Thyroid gland (tissue), 4 donors: ENCODE measurements at regions not wholly inside any gene's neighbourhood (a gene's known extent, or its start where the extent isn't known, plus 50 kb on each side); places are given as distances from the start of the nearest gene placed in this dataset.

ENCODE experiments used
- POLR2A ChIP-seq, 2 donors: fragments of 450-650 bp; IDR thresholded peaks; one replicate each; pipeline ENCODE4 v1.6.1; 2017; ENCODE audit warnings: antibody characterized with exemption in 2 of 2, mild to moderate bottlenecking in 2 of 2, moderate library complexity in 1 of 2
- TF ChIP-seq, protein P1 (sequence below), 6 experiments: fragments of 200-600 bp in 3 of 6; fragments of 450-650 bp in 3 of 6; sonication (generic) in 3 of 6; IDR thresholded peaks; one replicate each; pipeline ENCODE4 v1.5.1; 2016 to 2019; ENCODE audit warnings: antibody characterized with exemption in 6 of 6, mild to moderate bottlenecking in 2 of 6, inconsistent platforms in 1 of 6, moderate library complexity in 1 of 6

DNA sequence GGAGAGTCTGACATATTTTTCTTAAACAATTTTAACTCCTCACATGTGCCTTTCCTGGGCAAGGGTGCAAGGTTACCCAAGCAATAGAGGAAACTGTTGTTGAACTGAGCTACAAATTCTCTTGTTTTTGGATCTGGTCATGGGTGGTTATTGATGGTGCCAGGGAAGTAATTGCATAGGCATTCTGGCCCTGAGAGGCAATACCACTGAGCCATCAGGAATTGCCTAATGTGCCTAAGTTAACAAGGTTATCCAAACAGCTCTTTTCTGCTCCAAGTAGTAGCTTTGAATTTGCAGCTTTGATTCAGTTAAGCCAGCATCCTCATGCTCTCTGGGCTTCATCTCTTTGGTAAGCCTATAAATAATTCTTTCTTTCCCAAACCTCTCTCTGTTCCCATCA lies 266.0 kb upstream of the BTBD3 start:
- TF ChIP-seq, protein P1, sequence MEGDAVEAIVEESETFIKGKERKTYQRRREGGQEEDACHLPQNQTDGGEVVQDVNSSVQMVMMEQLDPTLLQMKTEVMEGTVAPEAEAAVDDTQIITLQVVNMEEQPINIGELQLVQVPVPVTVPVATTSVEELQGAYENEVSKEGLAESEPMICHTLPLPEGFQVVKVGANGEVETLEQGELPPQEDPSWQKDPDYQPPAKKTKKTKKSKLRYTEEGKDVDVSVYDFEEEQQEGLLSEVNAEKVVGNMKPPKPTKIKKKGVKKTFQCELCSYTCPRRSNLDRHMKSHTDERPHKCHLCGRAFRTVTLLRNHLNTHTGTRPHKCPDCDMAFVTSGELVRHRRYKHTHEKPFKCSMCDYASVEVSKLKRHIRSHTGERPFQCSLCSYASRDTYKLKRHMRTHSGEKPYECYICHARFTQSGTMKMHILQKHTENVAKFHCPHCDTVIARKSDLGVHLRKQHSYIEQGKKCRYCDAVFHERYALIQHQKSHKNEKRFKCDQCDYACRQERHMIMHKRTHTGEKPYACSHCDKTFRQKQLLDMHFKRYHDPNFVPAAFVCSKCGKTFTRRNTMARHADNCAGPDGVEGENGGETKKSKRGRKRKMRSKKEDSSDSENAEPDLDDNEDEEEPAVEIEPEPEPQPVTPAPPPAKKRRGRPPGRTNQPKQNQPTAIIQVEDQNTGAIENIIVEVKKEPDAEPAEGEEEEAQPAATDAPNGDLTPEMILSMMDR (IDR thresholded peaks at IDR 0.05): no peak
- no peak for TF ChIP-seq POLR2A (IDR thresholded peaks at IDR 0.05)
